ENCODE measurements at regions not wholly inside any gene's neighbourhood (a gene's known extent, or its start where the extent isn't known, plus 50 kb on each side); places are given as distances from the start of the nearest gene placed in this dataset.
"Not testable (repeated sequence)": the region's sequence is repeated elsewhere in the genome, so short reads cannot be mapped to it uniquely, and the experiment has no call there.

DNA sequence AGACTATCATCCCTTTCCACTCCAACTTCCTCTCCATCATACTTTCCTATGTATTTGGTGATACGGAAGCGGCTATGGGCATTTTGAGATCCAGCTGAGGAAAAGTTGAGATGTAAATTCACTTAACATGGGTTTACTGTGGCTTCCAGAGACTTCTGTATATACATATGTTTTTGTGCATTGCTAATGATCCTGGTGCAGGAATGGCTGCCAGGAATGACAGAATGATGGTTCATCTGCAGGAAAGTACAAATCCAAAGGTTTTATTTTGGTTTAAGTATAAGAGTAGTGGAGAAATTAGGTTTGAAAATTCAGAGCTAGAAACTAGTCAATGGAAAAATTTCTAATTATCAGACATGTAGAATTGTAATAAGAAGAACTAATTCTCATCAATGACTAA lies 95.0 kb upstream of the PAM start:
- Histone ChIP-seq H3K27ac (no peak overlapping the region), H3K4me3 (no peak overlapping the region)

DNA sequence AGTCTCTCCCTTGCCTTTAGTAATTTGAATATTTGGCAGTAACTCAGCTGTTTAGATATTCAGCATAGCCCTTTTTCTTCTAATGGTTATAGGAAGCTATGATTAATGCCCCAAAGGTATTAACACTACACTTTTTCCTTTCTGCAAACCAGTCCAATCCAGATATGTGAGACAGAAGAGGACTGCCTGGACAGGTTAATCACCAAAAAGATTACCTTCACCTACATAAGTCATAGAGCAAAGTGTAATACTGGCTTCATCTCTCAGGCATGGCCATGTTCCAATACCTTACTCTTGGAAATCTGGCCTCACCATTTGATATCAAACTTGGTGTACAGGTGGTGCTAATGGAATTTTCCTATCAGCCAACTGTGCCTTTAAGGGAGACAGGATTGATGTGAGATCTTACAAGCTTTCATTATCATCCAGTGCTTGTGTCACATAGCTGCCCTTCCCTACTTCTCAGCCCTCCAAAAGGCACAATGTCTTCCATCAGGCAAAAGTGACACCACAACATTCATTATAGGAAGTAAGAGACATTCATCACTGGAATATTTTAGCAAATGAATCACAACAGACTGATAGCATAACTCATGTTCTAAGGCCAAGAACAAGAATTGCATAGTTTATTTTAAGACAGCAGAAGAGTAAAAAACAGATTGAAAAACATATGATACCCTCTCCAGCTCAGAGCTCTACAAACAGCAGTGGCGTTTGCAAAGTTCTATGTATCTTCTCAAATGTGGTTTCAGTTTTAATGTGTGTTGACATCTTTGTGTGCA lies 91.2 kb upstream of the PAM start:
- Histone ChIP-seq H3K27ac (peak overlapping the region in 1 of 21 experiments; percentile 25), H3K4me3 (no peak overlapping the region)

DNA sequence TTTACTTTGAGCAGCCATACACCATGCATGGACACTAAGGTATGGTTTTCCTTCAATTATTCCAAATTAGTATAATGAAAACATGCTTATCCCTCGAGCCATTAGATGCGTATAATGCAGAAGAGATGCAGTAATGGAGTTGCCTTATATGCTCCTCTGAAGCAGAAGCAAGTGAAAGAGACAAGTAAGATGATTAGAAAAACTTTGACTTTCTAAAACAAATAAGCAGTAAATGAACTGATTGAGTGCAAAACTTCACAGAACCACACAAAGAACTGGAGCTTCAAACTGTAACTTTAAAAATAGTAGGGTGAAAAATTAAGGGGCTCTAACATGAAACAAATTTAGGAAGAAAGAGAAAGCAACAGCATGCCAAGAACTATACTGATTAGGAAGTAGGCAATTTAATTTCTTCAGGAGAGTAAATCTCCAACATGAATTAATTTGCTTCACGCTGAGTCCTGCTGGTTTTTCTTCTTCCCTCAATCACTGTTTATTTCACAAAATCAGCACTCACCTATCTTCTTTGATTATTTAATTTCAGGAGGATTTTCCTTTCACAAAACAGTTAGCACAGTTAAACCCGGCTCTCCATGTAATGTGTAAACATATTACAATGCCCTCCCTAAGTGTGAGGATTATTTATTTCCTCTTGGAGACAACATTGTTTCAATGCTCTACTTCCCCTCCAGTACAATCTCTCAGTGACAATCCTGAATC lies 90.3 kb upstream of the PAM start:
- Histone ChIP-seq H3K4me3 (no peak overlapping the region), H3K27ac (peak overlapping the region in 1 of 21 experiments; percentile 25)

DNA sequence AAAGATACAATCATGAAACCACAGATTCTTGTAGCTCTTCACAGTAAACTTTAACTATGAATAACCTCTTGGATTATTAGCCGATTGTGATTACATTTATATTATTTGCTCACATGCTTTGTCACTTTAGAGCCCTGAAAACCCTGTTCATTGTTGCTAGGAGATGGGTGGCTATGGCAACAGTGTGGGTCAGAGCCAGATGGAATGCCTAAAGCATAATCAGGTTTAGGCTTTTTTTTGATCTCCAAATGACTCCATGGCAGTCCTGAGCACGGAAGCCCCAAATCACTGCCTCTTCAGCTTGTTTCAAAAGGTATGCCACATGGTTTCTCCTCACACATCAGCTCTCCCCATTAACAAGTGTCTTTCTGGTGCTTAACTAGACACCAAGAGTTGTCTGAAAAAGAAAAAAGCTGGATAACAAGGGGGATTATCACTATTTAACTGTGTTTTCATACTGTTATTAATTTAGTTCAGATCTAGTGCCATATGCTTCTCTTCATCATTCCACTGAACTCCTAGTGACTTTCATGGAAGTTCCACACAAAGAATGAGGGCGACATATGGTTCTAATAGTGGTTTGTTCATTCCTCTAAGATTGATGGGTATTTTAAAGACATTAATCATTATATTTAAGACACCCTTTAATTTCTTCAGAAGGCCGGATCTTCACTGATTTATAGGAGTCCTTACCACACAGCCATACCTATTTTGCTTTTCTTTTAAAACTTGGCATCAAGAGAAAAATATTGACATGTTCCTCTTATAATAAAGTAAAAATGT lies 88.8 kb upstream of the PAM start:
- H3K27ac ChIP-seq = no peak overlapping the region
- H3K4me3 ChIP-seq = no peak overlapping the region

DNA sequence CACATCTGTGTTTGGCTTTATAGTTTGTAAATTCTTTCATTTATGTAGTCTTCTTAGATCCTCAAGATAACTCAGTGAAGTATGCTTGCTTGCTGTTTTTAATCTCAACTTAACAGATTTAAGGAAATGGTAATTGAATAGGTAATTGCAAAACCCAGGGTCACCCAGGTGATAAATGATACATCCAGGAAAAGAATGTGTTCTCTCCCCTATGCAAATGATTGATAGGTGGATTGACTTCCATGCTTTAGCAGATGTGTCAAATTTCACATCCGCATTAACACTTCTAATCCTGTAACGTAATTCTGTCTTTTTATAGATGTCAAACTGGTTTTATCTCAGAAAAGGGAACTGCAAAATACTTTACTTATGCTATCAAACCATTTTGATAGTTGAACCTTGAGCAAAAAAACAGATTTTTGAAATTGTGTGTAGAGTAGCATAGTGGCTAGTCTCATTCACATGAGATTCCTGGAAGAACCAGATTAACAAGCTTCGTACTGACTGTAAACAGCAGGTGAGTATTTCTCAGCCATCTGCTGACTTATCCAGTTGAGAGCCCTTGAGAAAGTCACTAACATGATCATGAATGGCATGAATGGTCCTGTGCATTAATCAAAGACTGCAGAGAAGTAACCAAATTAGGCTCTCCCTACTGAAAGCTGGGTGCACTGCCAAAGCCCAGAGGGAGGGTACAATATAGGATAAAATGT lies 86.7 kb upstream of the PAM start:
- Histone ChIP-seq H3K27ac (no peak overlapping the region), H3K4me3 (no peak overlapping the region)

DNA sequence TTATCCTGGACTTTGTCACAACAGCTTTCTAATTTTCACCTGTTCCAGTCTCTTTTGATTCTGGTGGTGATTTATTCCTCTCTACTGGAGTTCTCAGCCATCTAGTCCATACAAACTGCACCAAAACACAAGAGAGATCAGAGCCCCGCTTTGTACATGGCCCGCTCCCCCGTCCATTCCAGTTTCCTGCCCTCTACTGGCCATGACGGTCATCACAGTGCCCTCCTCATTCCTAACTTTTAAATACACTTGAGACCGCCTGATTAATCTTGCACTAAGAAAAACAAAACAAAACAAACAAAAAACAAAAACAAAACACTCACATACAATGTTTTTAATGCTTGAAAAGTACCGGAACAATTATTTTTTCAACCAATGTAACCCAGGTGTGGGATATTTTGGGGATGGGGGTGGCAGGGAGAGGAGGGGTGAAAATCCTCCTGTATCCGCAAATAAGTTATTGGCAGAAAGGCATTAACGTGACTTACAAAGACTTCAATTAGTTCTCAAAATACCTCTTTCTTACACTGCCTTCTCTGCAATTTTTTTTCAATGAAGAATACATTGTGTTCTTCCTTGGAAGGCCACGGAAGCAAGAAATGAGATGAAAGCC lies 84.8 kb upstream of the PAM start:
- Histone ChIP-seq H3K27ac (no peak overlapping the region), H3K4me3 (peak overlapping the region in 1 of 7 experiments; percentile 21)

DNA sequence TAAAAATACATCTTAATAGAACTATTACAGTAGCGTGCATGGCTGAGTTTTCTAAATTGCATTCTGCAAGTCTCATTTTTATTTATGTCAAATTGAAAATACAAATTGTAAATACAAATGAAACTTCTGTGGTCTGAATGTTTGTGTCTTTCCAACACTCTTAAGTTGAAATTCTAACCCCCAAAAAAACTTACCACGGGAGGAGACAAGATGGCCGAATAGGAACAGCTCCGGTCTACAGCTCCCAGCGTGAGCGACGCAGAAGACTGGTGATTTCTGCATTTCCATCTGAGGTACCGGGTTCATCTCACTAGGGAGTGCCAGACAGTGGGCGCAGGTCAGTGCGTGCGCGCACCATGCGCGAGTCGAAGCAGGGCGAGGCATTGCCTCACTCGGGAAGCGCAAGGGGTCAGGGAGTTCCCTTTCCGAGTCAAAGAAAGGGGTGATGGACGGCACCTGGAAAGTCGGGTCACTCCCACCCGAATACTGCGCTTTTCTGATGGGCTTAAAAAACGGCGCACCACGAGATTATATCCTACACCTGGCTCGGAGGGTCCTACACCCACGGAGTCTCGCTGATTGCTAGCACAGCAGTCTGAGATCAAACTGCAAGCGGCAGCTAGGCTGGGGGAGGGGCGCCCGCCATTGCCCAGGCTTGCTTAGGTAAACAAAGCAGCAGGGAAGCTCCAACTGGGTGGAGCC lies 83.9 kb upstream of the PAM start:
- not testable (repeated sequence) for H3K27ac ChIP-seq
- H3K4me3 ChIP-seq = peak overlapping the region in 1 of 7 experiments; percentile 21

DNA sequence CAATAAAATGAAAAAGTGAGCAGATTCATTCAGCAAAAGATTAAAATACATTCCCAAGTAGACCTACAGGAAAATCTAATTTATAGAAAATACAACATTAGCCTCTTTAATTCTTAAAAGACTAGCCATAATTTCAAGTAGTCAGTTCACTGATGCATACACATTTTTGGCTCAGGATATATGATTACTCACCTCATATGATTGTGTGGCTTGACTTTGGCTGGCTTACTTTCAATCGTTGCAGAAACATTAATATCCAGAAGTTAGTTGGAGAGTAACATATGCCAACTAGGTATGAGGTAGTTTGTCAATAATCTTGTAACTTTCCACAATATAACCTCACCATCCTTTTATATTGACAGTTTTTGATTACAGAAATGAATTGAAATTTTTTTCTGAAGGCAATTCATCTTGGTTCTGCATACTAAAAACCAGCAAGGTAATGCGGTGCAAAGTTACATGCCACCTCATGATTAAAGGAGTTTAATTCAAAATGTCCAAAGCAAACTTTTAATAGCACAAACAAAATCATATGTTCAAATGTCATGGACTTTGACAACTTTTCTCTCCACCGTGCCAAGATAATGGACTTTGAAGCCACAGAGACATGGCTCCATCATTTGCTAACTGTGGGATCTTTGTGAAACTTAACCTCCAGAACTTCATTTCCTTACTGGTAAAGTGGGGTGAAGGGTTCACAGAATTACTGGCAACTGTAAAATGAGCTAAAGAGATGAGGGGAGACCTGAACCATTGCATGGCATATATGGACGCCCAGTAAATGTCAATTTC lies 76.6 kb upstream of the PAM start:
- H3K4me3 ChIP-seq = no peak overlapping the region
- H3K27ac ChIP-seq = no peak overlapping the region

DNA sequence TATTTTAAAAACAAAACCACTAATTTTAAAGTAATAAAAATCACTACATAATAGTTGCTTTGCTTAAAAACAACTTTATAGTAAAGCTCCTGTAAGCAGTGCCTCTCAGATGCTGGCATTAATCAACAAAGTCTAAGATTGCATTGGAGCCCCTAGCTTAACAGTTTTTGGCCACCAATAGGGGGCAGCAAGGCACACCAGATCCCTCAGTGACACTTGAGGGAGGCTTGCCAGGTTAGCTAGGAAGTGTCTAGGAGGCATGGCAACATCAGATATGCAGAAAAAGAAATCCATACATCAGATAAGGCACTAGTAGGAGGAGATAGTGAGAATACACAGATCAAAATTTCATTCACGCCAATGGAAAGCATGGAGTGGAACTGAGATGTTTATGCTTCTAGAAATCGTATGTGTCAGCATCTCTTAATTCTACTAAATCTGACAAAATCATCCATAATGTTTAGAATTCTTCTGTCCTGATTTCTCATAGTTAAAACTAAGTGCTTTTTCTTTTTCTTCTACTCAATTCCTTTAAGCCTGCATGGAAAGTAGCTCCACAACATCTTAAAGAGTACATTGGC lies 73.6 kb upstream of the PAM start:
- Histone ChIP-seq H3K4me3 (no peak overlapping the region), H3K27ac (no peak overlapping the region)

DNA sequence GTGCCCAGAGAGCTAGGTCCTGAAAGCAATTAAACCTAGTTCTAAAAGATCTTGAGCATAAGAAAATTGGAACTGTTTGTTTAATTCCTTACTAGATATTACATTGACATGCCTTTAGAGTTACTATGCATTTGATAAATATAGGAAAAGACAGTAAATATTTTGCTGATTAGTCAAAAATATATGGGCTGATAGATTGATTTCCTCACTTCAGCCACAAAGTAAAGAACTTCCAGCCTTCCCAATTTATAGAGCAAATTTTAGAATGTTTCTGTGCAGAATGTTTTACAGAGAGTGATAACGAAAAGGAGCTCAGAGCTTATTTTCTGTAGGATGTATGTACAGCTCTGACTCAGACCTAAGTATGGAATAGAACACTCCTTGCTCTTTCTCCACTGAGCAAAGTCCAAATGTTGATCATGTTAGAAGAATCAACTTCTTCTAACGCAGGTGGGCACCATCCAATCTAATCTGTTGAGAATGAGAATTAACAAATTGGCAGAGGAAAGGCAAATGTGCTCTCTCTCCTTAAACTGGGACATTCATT lies 72.9 kb upstream of the PAM start:
- Histone ChIP-seq H3K27ac (no peak overlapping the region), H3K4me3 (no peak overlapping the region)

DNA sequence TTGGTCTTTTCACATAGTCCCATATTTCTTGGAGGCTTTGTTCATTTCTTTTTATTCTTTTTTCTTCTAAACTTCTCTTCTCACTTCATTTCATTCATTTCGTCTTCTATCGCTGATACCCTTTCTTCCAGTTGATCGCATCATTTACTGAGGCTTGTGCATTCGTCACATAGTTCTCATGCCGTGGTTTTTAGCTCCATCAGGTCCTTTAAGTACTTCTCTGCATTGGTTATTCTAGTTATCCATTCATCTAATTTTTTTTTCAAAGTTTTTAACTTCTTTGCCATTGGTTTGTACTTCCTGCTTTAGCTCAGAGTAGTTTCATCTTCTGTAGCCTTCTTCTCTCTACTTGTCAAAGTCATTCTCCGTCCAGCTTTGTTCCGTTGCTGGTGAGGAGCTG lies 67.0 kb upstream of the PAM start:
- H3K27ac ChIP-seq, H3K4me3 ChIP-seq: not testable (repeated sequence)

DNA sequence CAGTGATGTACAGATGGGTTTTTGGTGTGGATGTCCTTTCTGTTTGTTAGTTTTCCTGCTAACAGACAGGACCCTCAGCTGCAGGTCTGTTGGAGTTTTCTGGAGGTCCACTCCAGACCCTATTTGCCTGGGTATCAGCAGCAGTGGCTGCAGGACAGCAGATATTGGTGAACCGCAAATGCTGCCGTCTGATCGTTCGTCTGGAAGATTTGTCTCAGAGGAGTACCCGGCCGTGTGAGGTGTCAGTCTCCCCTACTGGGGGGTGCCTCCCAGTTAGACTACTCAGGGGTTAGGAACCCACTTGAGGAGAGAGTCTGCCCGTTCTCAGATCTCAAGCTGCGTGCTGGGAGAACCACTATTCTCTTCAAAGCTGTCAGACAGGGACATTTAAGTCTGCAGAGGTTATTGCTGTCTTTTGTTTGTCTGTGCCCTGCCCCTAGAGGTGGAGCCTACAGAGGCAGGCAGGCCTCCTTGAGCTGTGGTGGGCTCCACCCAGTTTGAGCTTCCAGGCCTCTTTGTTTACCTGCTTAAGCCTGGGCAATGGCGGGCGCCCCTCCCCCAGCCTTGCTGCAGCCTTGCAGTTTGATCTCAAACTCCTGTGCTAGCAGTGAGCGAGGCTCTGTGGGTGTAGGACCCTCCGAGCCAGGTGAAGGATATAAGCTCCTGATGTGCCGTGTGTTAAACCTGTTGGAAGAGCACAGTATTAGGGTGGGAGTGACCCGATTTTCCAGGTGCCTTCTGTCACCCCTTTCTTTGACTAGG lies 66.3 kb upstream of the PAM start:
- H3K4me3 ChIP-seq, H3K27ac ChIP-seq: not testable (repeated sequence)

DNA sequence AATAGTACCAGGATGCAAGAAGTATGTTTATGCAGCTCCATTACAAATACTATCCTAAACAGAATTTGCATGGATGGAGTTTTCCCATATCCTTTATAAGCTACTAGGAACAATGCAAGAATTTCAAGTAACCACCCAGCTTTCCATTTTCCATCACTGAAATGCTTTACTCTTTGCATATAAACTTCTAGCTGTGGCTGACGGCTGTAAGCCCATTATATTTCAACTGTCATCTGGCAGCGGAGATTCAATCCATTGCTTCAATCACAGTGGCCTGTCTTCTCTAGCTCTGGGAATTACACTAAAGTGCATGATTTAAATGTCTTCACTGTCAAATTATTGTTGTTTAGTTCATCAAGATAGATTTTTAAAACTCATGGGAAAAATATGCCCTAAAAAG lies 64.2 kb upstream of the PAM start:
- no peak overlapping the region for H3K27ac ChIP-seq
- no peak overlapping the region for H3K4me3 ChIP-seq

DNA sequence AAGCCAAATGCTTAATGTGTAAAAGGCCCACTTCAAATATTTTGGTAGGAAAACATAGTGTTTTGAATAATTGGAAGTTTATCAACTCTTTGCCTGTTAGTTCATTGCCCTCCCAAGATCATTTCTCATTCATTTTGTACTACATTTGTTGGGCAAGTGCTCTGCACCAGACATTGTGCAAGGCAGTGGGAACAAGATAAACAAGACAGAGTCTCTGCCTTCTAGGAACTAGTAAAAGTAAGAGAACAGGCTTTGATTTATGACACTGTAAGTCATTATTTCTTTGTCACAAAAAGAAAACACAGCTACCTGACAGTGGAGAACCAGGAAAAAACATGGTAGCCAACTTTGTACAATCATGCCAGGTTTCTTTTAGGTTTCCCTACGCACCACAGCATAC lies 63.7 kb upstream of the PAM start:
- no peak overlapping the region for H3K27ac ChIP-seq
- H3K4me3 ChIP-seq = no peak overlapping the region

DNA sequence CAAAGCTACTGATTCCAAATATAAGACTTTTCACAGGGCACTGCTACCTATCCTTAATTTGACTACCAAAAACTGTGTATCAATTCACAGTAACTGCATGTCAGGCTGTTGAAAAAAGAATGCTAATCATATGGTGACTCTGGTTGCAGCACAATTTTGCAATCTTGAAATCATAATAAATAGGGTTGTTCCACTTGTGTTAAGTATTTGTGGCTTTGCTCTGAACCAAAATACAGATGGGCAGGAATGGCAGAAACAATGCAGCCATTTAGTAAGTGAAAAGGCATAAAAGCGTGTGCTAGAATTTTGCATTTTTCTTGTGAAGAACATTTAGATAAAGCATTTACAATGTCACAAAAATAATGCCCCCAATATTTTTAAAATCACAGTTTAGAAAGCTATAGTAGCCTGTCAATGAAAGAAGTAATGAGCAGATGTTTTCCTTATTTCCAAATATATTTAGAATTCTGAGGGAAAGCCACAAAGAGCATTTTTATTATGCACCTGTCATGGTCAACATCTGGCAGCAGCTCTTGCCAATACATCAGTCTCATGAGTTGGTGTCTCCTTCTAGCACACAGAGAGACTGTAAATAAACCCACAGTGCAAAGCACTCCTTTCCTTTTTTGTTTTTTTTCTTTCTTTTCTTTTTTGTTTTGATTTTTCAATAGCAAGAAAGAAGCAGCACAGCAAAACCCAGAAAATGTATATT lies 54.8 kb upstream of the PAM start:
- H3K4me3 ChIP-seq = no peak overlapping the region
- H3K27ac ChIP-seq = no peak overlapping the region

DNA sequence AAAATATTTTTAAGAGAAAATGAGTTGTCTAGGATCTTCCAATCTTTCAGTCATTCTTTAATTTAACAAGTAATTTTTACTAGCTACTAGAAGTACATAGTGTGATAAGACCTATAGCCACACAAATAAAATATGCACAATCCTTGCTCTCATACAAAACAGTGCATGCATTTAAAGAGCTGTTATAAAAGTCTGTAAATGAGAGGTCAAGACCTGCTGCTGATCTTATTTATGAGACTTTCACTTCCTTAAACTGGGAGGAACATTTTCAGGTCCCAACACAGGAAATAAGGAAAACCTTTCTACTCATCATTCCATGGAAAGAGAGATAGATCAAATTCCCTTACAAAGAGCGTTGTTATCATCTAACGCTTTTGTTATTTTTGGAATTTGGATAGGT lies 54.2 kb upstream of the PAM start:
- Histone ChIP-seq H3K4me3 (no peak overlapping the region), H3K27ac (no peak overlapping the region)

Data from skin epidermis (tissue), 12 donors.